Stimulated activated CD8-positive, alpha-beta memory T cell treated with anti-CD3 and anti-CD28 coated beads, Interleukin-4, amount 100 ng/mL, for 48 hours (primary cell): ENCODE measurements at regions not wholly inside any gene's neighbourhood (a gene's known extent, or its start where the extent isn't known, plus 50 kb on each side); places are given as distances from the start of the nearest gene placed in this dataset.

Source experiments
- DNase-seq: peaks from one replicate; pipeline ENCODE4 v3.0.0-alpha.2; 2020

GRCh38 chr5:24385617-24386016 lies 259.2 kb downstream of the CDH10 start:
- DNase-seq = no peak

- no peak for DNase-seq
These were observed 256.3 kb downstream of the CDH10 start for GRCh38 chr5:24388448-24388847.

GRCh38 chr5:24389968-24390367 lies 254.8 kb downstream of the CDH10 start:
- DNase-seq = no peak

- DNase-seq = no peak
These were observed 253.0 kb downstream of the CDH10 start for GRCh38 chr5:24391816-24392215.

GRCh38 chr5:24397601-24398000 lies 247.2 kb downstream of the CDH10 start:
- no peak for DNase-seq

GRCh38 chr5:24401773-24402172 lies 243.0 kb downstream of the CDH10 start:
- DNase-seq = no peak

GRCh38 chr5:24407466-24407865 lies 237.3 kb downstream of the CDH10 start:
- no peak for DNase-seq

GRCh38 chr5:24428345-24428744 lies 216.4 kb downstream of the CDH10 start:
- no peak for DNase-seq

GRCh38 chr5:24433555-24433954 lies 211.2 kb downstream of the CDH10 start:
- no peak for DNase-seq
